Glomerular endothelial cell (primary cell): ENCODE measurements at regions not wholly inside any gene's neighbourhood (a gene's known extent, or its start where the extent isn't known, plus 50 kb on each side); places are given as distances from the start of the nearest gene placed in this dataset.
"Not testable (repeated sequence)": the region's sequence is repeated elsewhere in the genome, so short reads cannot be mapped to it uniquely, and the experiment has no call there.

Experiments used
- DNase-seq: peaks from one replicate; pipeline ENCODE4 v3.0.0-alpha.2; 2011; ENCODE audit warnings: low read depth, low spot score; ENCODE audit errors: extremely low read depth

DNA sequence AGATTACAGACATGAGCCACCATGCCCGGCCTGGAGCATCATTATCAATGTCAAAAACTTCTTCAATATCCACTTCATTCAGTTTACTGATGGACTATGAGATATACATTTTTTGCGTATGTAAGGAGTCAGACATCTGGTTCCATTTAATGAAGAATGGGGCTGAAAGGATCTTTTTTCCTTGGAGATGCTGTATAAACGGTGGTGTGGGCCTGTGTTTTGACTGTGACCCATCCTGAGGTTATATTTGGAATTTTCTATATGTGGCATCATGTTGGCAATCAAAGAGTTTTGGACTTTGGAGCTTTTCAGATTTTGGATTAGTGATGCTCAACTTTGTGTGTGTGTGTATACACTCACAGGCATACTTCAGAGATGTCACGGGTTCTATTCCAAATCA lies 85.7 kb upstream of the FBXL17 start:
- no peak for DNase-seq

DNA sequence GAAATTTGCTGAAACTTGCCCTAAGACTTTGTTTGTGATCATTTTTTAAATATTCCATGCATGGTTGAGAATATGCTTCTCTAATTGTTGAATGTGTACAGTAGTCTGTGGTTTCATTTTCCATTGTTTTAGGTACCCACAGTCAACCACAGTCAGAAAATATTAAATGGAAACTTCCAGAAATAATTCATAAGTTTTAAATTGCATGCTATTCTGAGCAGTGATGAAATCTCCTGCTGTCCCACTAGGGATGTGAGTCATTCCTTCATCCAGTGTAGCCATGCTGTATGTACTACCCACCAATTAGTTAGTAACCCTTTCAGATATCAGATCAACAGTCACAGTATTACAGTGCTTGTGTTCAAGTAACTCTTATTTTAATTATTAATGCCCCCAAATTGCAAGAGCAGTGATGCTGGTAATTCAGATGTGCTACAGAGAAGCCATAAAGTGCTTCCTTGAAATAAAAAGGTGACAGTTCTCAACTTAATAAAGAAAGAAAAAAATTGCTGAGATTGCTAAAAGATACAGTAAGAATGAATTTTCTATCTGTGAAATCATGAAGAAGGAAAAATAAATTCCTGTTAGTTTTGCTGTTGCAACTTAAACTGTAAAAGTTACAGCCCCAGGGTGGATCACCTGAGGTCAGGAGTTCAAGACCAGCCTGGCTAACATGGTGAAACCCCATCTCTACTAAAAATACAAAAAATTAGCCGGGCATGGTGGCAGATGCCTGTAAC lies 79.9 kb upstream of the FBXL17 start:
- DNase-seq, result no peak

DNA sequence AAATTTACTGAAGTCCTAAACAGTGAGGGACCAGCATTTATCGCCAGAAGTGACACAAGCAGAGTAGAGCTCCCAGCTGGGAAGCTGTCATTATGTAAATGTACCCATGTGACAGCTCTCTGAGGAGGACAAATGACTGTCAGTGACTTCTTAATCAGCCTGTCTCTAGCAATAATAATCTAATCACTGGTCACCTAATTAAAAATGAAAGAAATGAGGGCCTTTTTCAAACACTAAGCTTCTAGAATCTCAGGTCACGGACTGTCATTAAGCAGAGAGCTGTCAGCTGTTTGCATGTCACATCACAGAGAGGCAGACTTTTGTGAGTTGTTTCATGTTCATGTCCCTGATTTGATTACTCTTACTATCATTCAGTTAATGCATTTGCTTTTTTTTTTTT lies 77.9 kb upstream of the FBXL17 start:
- no peak for DNase-seq

GRCh38 chr5:108451269-108451668 lies 69.4 kb upstream of the FBXL17 start:
- no peak for DNase-seq

DNA sequence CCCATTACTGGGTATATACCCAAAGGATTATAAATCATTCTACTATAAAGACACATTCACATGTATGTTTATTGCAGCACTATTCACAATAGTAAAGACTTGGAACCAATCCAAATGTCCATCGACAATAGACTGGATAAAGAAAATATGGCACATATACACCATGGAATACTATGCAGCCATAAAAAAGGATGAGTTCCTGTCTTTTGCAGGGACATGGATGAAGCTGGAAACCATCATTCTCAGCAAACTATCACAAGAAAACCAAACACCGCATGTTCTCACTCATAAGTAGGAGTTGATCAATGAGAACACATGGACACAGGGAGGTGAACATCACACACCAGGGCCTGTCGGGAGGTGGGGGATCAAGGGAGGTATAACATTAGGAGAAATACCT lies 62.2 kb upstream of the FBXL17 start:
- not testable (repeated sequence) for DNase-seq

GRCh38 chr5:108442063-108442651 lies 60.3 kb upstream of the FBXL17 start:
- not testable (repeated sequence) for DNase-seq

GRCh38 chr5:108437425-108437824 lies 55.5 kb upstream of the FBXL17 start:
- no peak for DNase-seq

DNA sequence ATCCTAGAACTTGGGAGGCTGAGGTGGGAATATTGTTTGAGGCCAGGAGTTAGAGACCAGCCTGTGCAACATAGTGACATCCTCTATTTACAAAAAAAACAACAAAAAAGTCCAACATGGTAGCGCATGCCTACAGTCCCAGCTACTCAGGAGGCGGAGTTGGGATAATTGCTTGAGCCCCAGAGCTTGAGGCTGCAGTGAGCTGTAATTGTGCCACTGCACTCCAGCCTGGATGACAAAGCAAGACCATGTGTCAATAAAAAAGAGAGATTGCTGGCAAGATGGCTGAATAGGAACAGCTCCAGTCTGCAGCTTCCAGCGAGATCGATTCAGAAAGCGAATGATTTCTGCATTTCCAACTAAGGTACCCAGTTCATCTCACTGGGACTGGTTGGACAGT lies 54.8 kb upstream of the FBXL17 start:
- no peak for DNase-seq

GRCh38 chr5:108433600-108433999 lies 51.7 kb upstream of the FBXL17 start:
- DNase-seq, result no peak

- no peak for DNase-seq
These were observed 50.1 kb upstream of the FBXL17 start for GRCh38 chr5:108432024-108432423.
